SK-N-SH treated with all-trans-retinoic acid at 6 μM for 48 hours (cell line): ENCODE measurements at regions not wholly inside any gene's neighbourhood (a gene's known extent, or its start where the extent isn't known, plus 50 kb on each side); places are given as distances from the start of the nearest gene placed in this dataset.
A peak's percentile ranks its signal among the peaks of the same experiment; 100 is the strongest.

Experiments
- ATAC-seq: fragments of 200-7000 bp; cut with Tn5 transposase; 3 replicates; pipeline ENCODE4 v1.9.1; 2020; ENCODE audit warnings: mild to moderate bottlenecking, moderate library complexity
- ARNTL ChIP-seq: fragments of 450-650 bp; formaldehyde crosslinking; IDR thresholded peaks from 2 replicates; pipeline ENCODE4 v1.5.0; 2020; ENCODE audit warnings: low read depth, mild to moderate bottlenecking, moderate library complexity, borderline replicate concordance
- CSDC2 ChIP-seq: fragments of 250-450 bp; sonication (Bioruptor Pico); IDR thresholded peaks from 2 replicates; pipeline ENCODE4 v1.5.0; 2020; ENCODE audit warnings: mild to moderate bottlenecking, moderate library complexity
- ESRRG ChIP-seq: fragments of 250-450 bp; sonication (Bioruptor Pico); IDR thresholded peaks from 2 replicates; pipeline ENCODE4 v1.6.1; 2021; ENCODE audit warnings: mild to moderate bottlenecking
- GLIS3 ChIP-seq: fragments of 250-450 bp; sonication (Bioruptor Pico); IDR thresholded peaks from 2 replicates; pipeline ENCODE4 v1.5.0; 2020; ENCODE audit warnings: mild to moderate bottlenecking, moderate library complexity
- ISL1 ChIP-seq: fragments of 250-450 bp; sonication (Bioruptor Pico); IDR thresholded peaks from 2 replicates; pipeline ENCODE4 v2.1.2; 2022; ENCODE audit warnings: mild to moderate bottlenecking, moderate library complexity
- OSR1 ChIP-seq: fragments of 250-450 bp; sonication (Bioruptor Pico); IDR thresholded peaks from 2 replicates; pipeline ENCODE4 v1.8.0; 2022; ENCODE audit warnings: moderate library complexity, mild to moderate bottlenecking, inconsistent platforms
- PPARA ChIP-seq: fragments of 250-450 bp; sonication (Bioruptor Pico); IDR thresholded peaks from 2 replicates; pipeline ENCODE4 v1.5.0; 2020; ENCODE audit warnings: mild to moderate bottlenecking, borderline replicate concordance
- RARB ChIP-seq: fragments of 250-450 bp; sonication (Bioruptor Pico); IDR thresholded peaks from 2 replicates; pipeline ENCODE4 v1.8.0; 2021; ENCODE audit warnings: mild to moderate bottlenecking, moderate library complexity
- SNAI2 ChIP-seq: fragments of 250-450 bp; sonication (Bioruptor Pico); IDR thresholded peaks from 2 replicates; pipeline ENCODE4 v1.5.0; 2020; ENCODE audit warnings: mild to moderate bottlenecking, moderate library complexity
- TCF4 ChIP-seq: fragments of 250-450 bp; sonication (Bioruptor Pico); IDR thresholded peaks from 2 replicates; pipeline ENCODE4 v1.8.0; 2021; ENCODE audit warnings: mild to moderate bottlenecking, moderate library complexity, borderline replicate concordance
- TOX ChIP-seq: fragments of 250-450 bp; sonication (Bioruptor Pico); IDR thresholded peaks from 2 replicates; pipeline ENCODE4 v1.8.0; 2021; ENCODE audit warnings: mild to moderate bottlenecking, moderate library complexity, borderline replicate concordance
- ZC3H10 ChIP-seq: fragments of 250-450 bp; sonication (Bioruptor Pico); IDR thresholded peaks from 2 replicates; pipeline ENCODE4 v1.5.1; 2021; ENCODE audit warnings: mild to moderate bottlenecking, moderate library complexity
- ZFP3 ChIP-seq: fragments of 250-450 bp; sonication (Bioruptor Pico); IDR thresholded peaks from 2 replicates; pipeline ENCODE4 v1.5.0; 2020; ENCODE audit warnings: mild to moderate bottlenecking, moderate library complexity
- ZFP30 ChIP-seq: fragments of 450-650 bp; formaldehyde crosslinking; IDR thresholded peaks from 2 replicates; pipeline ENCODE4 v1.5.0; 2022; ENCODE audit warnings: mild to moderate bottlenecking, moderate library complexity
- ZNF565 ChIP-seq: fragments of 450-650 bp; formaldehyde crosslinking; conservative IDR thresholded peaks from 2 replicates; pipeline ENCODE4 v1.5.0; 2020; ENCODE audit warnings: low read depth, mild to moderate bottlenecking, moderate library complexity
- ZNF70 ChIP-seq: fragments of 450-650 bp; formaldehyde crosslinking; IDR thresholded peaks from 2 replicates; pipeline ENCODE4 v1.5.0; 2020; ENCODE audit warnings: mild to moderate bottlenecking, moderate library complexity
- ZNF8 ChIP-seq: fragments of 450-650 bp; formaldehyde crosslinking; IDR thresholded peaks from 2 replicates; pipeline ENCODE4 v1.5.0; 2020; ENCODE audit warnings: mild to moderate bottlenecking, moderate library complexity
- TF ChIP-seq, protein P1 (sequence below): fragments of 250-450 bp; sonication (Bioruptor Pico); IDR thresholded peaks from 2 replicates; pipeline ENCODE4 v1.5.1; 2020; ENCODE audit warnings: low read depth, mild to moderate bottlenecking, moderate library complexity
- TF ChIP-seq, protein P2 (sequence below): fragments of 250-450 bp; sonication (Bioruptor Pico); IDR thresholded peaks from 2 replicates; pipeline ENCODE4 v1.5.0; 2020; ENCODE audit warnings: mild to moderate bottlenecking, moderate library complexity
- TF ChIP-seq, protein P3 (sequence below): fragments of 250-450 bp; sonication (Bioruptor Pico); IDR thresholded peaks from 2 replicates; pipeline ENCODE4 v1.5.1; 2021; ENCODE audit warnings: mild to moderate bottlenecking, moderate library complexity
- TF ChIP-seq, protein P4 (sequence below): fragments of 250-450 bp; sonication (Bioruptor Pico); IDR thresholded peaks from 2 replicates; pipeline ENCODE4 v1.8.0; 2021; ENCODE audit warnings: low read depth, mild to moderate bottlenecking, moderate library complexity, borderline replicate concordance

DNA sequence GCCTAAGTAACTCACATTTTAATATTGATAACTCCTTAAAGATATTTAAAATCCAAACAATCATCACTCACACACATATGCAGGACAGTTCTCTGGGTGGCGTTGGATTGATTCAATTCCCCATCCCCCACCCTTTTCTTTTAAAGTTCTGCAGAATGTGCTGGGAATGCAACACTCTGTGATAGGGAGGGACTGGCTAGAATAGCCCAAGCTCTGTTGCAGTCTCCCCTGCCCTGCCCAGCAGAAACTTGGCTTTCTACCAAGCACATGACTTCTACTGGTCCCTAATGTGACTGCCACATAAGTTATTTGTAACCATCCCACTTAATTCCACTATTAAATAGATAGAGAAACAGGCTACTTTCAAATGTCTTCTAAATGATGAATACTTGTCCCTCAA lies 55.2 kb downstream of the TWIST1 start:
- TF ChIP-seq SNAI2 (CRISPR knock-in tag) (no peak), PPARA (no peak), ZNF565 (CRISPR knock-in tag) (no peak), ARNTL (CRISPR knock-in tag) (no peak), RARB (CRISPR knock-in tag) (no peak), ZFP30 (no peak), ISL1 (CRISPR knock-in tag) (peak; percentile 36; the same call in 1 of the 2 replicates), ZNF8 (CRISPR knock-in tag) (no peak), ZNF70 (CRISPR knock-in tag) (no peak)
- TF ChIP-seq, protein P1, sequence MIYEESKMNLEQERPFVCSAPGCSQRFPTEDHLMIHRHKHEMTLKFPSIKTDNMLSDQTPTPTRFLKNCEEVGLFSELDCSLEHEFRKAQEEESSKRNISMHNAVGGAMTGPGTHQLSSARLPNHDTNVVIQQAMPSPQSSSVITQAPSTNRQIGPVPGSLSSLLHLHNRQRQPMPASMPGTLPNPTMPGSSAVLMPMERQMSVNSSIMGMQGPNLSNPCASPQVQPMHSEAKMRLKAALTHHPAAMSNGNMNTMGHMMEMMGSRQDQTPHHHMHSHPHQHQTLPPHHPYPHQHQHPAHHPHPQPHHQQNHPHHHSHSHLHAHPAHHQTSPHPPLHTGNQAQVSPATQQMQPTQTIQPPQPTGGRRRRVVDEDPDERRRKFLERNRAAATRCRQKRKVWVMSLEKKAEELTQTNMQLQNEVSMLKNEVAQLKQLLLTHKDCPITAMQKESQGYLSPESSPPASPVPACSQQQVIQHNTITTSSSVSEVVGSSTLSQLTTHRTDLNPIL (CRISPR knock-in tag): no peak
- TF ChIP-seq, protein P2, sequence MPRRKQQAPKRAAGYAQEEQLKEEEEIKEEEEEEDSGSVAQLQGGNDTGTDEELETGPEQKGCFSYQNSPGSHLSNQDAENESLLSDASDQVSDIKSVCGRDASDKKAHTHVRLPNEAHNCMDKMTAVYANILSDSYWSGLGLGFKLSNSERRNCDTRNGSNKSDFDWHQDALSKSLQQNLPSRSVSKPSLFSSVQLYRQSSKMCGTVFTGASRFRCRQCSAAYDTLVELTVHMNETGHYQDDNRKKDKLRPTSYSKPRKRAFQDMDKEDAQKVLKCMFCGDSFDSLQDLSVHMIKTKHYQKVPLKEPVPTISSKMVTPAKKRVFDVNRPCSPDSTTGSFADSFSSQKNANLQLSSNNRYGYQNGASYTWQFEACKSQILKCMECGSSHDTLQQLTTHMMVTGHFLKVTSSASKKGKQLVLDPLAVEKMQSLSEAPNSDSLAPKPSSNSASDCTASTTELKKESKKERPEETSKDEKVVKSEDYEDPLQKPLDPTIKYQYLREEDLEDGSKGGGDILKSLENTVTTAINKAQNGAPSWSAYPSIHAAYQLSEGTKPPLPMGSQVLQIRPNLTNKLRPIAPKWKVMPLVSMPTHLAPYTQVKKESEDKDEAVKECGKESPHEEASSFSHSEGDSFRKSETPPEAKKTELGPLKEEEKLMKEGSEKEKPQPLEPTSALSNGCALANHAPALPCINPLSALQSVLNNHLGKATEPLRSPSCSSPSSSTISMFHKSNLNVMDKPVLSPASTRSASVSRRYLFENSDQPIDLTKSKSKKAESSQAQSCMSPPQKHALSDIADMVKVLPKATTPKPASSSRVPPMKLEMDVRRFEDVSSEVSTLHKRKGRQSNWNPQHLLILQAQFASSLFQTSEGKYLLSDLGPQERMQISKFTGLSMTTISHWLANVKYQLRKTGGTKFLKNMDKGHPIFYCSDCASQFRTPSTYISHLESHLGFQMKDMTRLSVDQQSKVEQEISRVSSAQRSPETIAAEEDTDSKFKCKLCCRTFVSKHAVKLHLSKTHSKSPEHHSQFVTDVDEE: peak; percentile 38; the same call in 1 of the 2 replicates
- TF ChIP-seq, protein P3, sequence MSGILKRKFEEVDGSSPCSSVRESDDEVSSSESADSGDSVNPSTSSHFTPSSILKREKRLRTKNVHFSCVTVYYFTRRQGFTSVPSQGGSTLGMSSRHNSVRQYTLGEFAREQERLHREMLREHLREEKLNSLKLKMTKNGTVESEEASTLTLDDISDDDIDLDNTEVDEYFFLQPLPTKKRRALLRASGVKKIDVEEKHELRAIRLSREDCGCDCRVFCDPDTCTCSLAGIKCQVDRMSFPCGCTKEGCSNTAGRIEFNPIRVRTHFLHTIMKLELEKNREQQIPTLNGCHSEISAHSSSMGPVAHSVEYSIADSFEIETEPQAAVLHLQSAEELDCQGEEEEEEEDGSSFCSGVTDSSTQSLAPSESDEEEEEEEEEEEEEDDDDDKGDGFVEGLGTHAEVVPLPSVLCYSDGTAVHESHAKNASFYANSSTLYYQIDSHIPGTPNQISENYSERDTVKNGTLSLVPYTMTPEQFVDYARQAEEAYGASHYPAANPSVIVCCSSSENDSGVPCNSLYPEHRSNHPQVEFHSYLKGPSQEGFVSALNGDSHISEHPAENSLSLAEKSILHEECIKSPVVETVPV (CRISPR knock-in tag): no peak
- TF ChIP-seq, all 23 proteins: peak for 2
- peak; percentile 40 for ATAC-seq

DNA sequence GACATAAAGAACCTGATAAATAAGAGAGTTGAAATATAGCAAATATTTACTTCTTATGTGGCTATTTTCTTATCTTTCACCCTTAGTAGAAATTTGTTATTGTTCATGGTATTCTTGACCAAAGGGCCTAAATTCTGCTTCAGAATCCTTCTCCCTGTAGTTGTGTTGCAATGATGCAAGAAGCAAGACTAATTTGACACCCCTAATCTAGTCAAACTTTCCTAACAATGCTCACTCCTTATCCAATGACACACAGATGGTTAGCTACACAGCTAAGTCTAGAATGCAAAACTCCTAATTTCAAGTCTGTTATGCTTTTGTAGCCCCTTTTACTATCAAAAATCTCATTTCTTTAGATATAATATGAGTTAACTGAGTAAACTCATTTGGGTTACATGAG lies 56.1 kb downstream of the TWIST1 start:
- no peak for ATAC-seq
- TF ChIP-seq ZFP30: no peak
- no peak for TF ChIP-seq ISL1 (CRISPR knock-in tag)
- no peak for TF ChIP-seq ZNF8 (CRISPR knock-in tag)
- no peak for TF ChIP-seq OSR1 (CRISPR knock-in tag)
- TF ChIP-seq, all 23 proteins: peak for 0

DNA sequence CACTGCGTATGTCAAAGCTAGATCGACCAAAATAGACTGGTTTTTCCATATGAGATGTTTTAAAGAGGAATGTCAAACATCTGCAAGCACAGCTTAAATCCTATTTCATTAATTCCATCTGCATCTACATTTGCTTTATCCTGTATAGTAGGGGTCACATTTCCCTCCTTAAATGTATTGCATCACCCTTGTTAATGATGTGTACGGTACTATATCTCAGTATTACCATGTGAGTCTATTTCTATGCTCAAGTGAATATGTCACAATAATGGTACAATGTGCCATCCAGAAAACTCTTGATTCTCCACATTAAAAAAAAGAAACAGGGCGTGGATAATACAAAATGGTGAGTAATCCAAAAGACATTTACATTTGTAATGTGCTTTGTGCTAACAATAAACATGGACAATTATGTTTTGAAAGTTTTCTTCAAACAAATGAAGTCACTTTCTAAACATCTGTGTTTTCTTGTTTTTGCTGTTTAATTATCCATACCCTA lies 56.6 kb downstream of the TWIST1 start:
- ATAC-seq: peak; percentile 20; the same call in 2 of the 3 replicates
- TF ChIP-seq GLIS3 (CRISPR knock-in tag) (no peak), ZC3H10 (CRISPR knock-in tag) (no peak), OSR1 (CRISPR knock-in tag) (no peak), ZFP30 (no peak), ZNF70 (CRISPR knock-in tag) (no peak), ZNF565 (CRISPR knock-in tag) (no peak), ISL1 (CRISPR knock-in tag) (no peak), SNAI2 (CRISPR knock-in tag) (no peak), ZNF8 (CRISPR knock-in tag) (no peak)
- TF ChIP-seq, protein P1 (CRISPR knock-in tag): no peak
- TF ChIP-seq, protein P2: no peak
- TF ChIP-seq, all 23 proteins: peak for 0

DNA sequence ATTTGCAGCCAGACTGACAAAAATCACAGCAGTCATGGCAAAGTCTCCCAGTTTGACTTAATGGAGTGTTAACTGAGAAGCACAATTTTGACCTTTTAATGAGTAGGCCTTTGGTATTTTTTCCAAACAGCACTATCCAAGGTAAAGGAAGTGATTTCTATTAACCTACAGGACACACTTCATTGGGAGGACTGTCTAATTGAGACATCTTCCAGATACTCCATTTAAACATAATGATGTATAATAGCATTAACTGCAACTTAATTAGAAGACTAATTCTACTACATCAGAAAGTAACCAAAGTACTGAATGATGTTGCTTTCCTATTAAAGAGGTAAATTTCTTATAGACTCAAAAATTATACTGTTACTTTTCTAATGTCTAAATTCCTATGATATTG lies 61.1 kb downstream of the TWIST1 start:
- no peak for ATAC-seq
- no peak for TF ChIP-seq CSDC2 (CRISPR knock-in tag)
- no peak for TF ChIP-seq ZC3H10 (CRISPR knock-in tag)
- no peak for TF ChIP-seq ZFP30
- no peak for TF ChIP-seq ARNTL (CRISPR knock-in tag)
- TF ChIP-seq ZNF8 (CRISPR knock-in tag): 0 out of 2 replicates have a peak, but pooled peaks have one; percentile 16
- TF ChIP-seq SNAI2 (CRISPR knock-in tag): 0 out of 2 replicates have a peak, but pooled peaks have one; percentile 26
- TF ChIP-seq OSR1 (CRISPR knock-in tag): no peak
- no peak for TF ChIP-seq PPARA
- TF ChIP-seq TCF4 (CRISPR knock-in tag): peak; percentile 65
- TF ChIP-seq, protein P3 (CRISPR knock-in tag): no peak
- no peak for TF ChIP-seq ZFP3 (CRISPR knock-in tag)
- TF ChIP-seq ESRRG (CRISPR knock-in tag): no peak
- TF ChIP-seq GLIS3 (CRISPR knock-in tag): no peak
- TF ChIP-seq, protein P4, sequence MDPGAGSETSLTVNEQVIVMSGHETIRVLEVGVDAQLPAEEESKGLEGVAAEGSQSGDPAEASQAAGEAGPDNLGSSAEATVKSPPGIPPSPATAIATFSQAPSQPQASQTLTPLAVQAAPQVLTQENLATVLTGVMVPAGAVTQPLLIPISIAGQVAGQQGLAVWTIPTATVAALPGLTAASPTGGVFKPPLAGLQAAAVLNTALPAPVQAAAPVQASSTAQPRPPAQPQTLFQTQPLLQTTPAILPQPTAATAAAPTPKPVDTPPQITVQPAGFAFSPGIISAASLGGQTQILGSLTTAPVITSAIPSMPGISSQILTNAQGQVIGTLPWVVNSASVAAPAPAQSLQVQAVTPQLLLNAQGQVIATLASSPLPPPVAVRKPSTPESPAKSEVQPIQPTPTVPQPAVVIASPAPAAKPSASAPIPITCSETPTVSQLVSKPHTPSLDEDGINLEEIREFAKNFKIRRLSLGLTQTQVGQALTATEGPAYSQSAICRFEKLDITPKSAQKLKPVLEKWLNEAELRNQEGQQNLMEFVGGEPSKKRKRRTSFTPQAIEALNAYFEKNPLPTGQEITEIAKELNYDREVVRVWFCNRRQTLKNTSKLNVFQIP (CRISPR knock-in tag): no peak
- no peak for TF ChIP-seq RARB (CRISPR knock-in tag)
- TF ChIP-seq TOX: no peak
